ENCODE measurements at regions not wholly inside any gene's neighbourhood (a gene's known extent, or its start where the extent isn't known, plus 50 kb on each side); places are given as distances from the start of the nearest gene placed in this dataset.

- no peak overlapping the region for H3K27ac ChIP-seq
- no peak for TF ChIP-seq CTCF (IDR thresholded peaks at IDR 0.05; ENCODE audit: low read depth, low read length, missing control alignments)
- H3K36me3 ChIP-seq (replicated peaks), result no peaks in the 10 kb centered on the region
- H3K4me3 ChIP-seq (ENCODE audit: low read depth, low read length), result no peak overlapping the region
- in situ Hi-C loops (cut with HindIII; ENCODE audit: low pct_ligation_motif_present, low sequenced_read_pairs), result no loop called here
- DNase-seq, result no peak
- peaks cover 6% of the 10 kb centered on the region for H3K27me3 ChIP-seq (replicated peaks)
Observed at GRCh38 chr10:78559661-78560340, 509.0 kb upstream of the ZMIZ1 start.

- DNase-seq, result no peak
- TF ChIP-seq CTCF (IDR thresholded peaks at IDR 0.05; ENCODE audit: low read depth, low read length, missing control alignments), result no peak
- H3K27me3 ChIP-seq (replicated peaks), result peaks cover 6% of the 10 kb centered on the region
- in situ Hi-C loops (cut with HindIII; ENCODE audit: low pct_ligation_motif_present, low sequenced_read_pairs), result no loop called here
- no peak overlapping the region for H3K4me3 ChIP-seq (ENCODE audit: low read depth, low read length)
- no peak overlapping the region for H3K27ac ChIP-seq
- no peaks in the 10 kb centered on the region for H3K36me3 ChIP-seq (replicated peaks)
Observed at GRCh38 chr10:78560341-78560688, 508.5 kb upstream of the ZMIZ1 start.

- DNase-seq, result no peak
- Histone ChIP-seq H3K27ac (no peak overlapping the region), H3K36me3 (replicated peaks) (no peaks in the 10 kb centered on the region), H3K4me3 (ENCODE audit: low read depth, low read length) (no peak overlapping the region), H3K27me3 (replicated peaks) (peaks cover 4% of the 10 kb centered on the region)
- TF ChIP-seq CTCF (IDR thresholded peaks at IDR 0.05; ENCODE audit: low read depth, low read length, missing control alignments), result no peak
- in situ Hi-C loops (cut with HindIII; ENCODE audit: low pct_ligation_motif_present, low sequenced_read_pairs), result no loop called here
Observed at GRCh38 chr10:78563314-78563713, 505.5 kb upstream of the ZMIZ1 start.

GRCh38 chr10:78565841-78566240 lies 502.9 kb upstream of the ZMIZ1 start:
- no peak for DNase-seq
- H3K27me3 ChIP-seq (replicated peaks), result peaks cover 4% of the 10 kb centered on the region
- no peak for TF ChIP-seq CTCF (IDR thresholded peaks at IDR 0.05; ENCODE audit: low read depth, low read length, missing control alignments)
- no peaks in the 10 kb centered on the region for H3K36me3 ChIP-seq (replicated peaks)
- in situ Hi-C loops (cut with HindIII; ENCODE audit: low pct_ligation_motif_present, low sequenced_read_pairs), result no loop called here
- H3K27ac ChIP-seq, result no peak overlapping the region
- no peak overlapping the region for H3K4me3 ChIP-seq (ENCODE audit: low read depth, low read length)

- Histone ChIP-seq H3K27me3 (replicated peaks) (peaks cover 4% of the 10 kb centered on the region), H3K36me3 (replicated peaks) (no peaks in the 10 kb centered on the region), H3K27ac (no peak overlapping the region), H3K4me3 (ENCODE audit: low read depth, low read length) (no peak overlapping the region)
- no peak for DNase-seq
- TF ChIP-seq CTCF (IDR thresholded peaks at IDR 0.05; ENCODE audit: low read depth, low read length, missing control alignments), result no peak
- in situ Hi-C loops (cut with HindIII; ENCODE audit: low pct_ligation_motif_present, low sequenced_read_pairs), result no loop called here
Observed at GRCh38 chr10:78566284-78567111, 502.3 kb upstream of the ZMIZ1 start.

All from brain microvascular endothelial cell (primary cell).